ENCODE measurements at regions not wholly inside any gene's neighbourhood (a gene's known extent, or its start where the extent isn't known, plus 50 kb on each side); places are given as distances from the start of the nearest gene placed in this dataset.
"Not testable (repeated sequence)": the region's sequence is repeated elsewhere in the genome, so short reads cannot be mapped to it uniquely, and the experiment has no call there.

GRCh38 chr2:60234274-60234986, 319.0 kb downstream of the BCL11A start:
- Mint-ChIP-seq H3K27ac (no peak overlapping the region), H3K36me3 (ENCODE audit: low read depth) (no peaks in the 10 kb centered on the region), H3K4me1 (ENCODE audit: low read depth) (no peaks in the 10 kb centered on the region), H3K9me3 (peaks cover 13% of the 10 kb centered on the region), H3K27me3 (ENCODE audit: low read depth) (no peaks in the 10 kb centered on the region), H3K4me3 (no peak overlapping the region)

- Mint-ChIP-seq H3K9me3 (peaks cover 13% of the 10 kb centered on the region), H3K36me3 (ENCODE audit: low read depth) (no peaks in the 10 kb centered on the region), H3K27ac (no peak overlapping the region), H3K4me1 (ENCODE audit: low read depth) (no peaks in the 10 kb centered on the region), H3K4me3 (no peak overlapping the region), H3K27me3 (ENCODE audit: low read depth) (no peaks in the 10 kb centered on the region)
These were observed 322.9 kb downstream of the BCL11A start for GRCh38 chr2:60230596-60230995.

DNA sequence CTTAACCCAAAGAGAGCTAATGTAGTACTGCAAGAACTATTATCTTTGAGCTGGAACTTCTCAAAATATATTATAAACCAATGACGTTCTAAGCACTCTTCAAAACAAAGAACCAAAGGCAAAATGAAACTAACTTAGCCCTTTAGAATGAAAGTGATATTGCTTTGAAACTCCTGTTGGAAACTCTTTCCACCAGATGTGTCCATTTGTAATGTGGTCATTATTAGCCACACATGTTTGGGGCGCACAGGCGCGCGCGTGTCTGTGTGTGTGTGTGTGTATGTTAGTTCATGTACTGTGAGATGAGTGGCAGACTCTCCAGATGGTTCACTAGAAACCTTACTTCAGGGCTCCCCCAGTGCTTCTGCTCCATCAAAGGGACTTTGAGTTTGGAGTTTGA, 323.4 kb downstream of the BCL11A start:
- Mint-ChIP-seq H3K27me3 (ENCODE audit: low read depth) (no peaks in the 10 kb centered on the region), H3K4me3 (no peak overlapping the region), H3K9me3 (peaks cover 13% of the 10 kb centered on the region), H3K36me3 (ENCODE audit: low read depth) (no peaks in the 10 kb centered on the region), H3K4me1 (ENCODE audit: low read depth) (no peaks in the 10 kb centered on the region), H3K27ac (no peak overlapping the region)

GRCh38 chr2:60226943-60227342, 326.5 kb downstream of the BCL11A start:
- Mint-ChIP-seq H3K36me3 (ENCODE audit: low read depth) (no peaks in the 10 kb centered on the region), H3K27ac (no peak overlapping the region), H3K27me3 (ENCODE audit: low read depth) (no peaks in the 10 kb centered on the region), H3K4me1 (ENCODE audit: low read depth) (no peaks in the 10 kb centered on the region), H3K9me3 (peaks cover 6% of the 10 kb centered on the region), H3K4me3 (no peak overlapping the region)

DNA sequence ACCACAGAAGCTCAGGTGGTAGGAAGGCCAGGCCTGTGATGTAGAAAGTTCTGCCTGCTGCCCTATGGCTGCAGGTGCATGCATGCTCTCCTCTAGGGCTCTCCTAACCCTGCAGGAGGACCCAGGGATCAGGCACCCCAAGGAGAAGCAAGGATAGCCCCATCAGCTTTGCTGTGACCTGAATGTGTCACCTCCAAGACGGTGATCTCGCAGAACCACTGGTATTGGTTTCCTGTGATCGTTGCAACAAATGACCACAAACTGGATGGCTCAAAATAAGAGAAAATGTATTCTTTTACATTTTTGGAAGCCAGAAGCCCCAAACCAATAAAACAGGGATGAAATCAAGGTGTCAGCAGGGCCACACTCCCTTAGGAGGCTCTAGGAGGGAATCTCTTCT, 327.3 kb downstream of the BCL11A start:
- Mint-ChIP-seq H3K36me3 (ENCODE audit: low read depth) (no peaks in the 10 kb centered on the region), H3K27me3 (ENCODE audit: low read depth) (no peaks in the 10 kb centered on the region), H3K4me1 (ENCODE audit: low read depth) (no peaks in the 10 kb centered on the region), H3K9me3 (no peaks in the 10 kb centered on the region), H3K4me3 (no peak overlapping the region), H3K27ac (no peak overlapping the region)

DNA sequence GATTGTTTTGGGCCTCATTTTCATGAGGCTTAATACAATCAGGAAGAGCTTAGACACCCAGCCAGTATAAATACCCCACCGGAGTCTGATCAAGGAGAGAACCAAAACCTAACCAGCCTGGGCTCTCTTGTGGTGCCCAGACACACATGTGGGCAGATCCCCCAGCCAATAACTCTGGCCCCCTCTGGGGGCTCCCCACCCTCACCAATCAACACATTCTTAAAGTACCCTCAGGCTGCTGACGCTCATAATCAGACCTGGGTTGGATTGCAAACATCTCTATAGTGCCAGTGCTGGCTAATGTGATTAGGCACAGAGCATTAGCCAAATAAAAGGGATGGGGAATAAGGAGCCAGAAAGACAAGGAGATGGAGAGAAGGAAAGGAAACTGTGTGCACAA, 329.6 kb downstream of the BCL11A start:
- H3K27me3 Mint-ChIP-seq (ENCODE audit: low read depth), result no peaks in the 10 kb centered on the region
- H3K4me3 Mint-ChIP-seq, result no peak overlapping the region

DNA sequence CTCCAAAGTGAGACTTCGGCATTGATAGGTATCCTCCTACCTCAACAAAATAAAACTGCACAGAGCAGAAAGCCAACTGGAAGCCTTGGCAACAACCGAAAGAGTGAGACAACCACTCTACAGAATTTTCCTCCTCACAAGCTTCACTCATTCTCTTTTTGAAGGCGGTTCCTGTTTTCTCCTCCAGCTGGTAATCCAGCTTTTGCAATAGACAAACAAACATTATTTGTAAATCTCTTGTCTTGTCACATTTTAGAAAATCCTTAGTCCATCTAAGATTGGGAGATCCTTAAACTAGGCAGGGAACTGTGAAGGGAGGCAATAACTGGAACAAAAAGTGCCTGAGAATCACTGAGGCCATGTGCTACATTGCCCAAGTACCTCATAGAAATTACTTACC, 332.4 kb downstream of the BCL11A start:
- no peak overlapping the region for H3K4me3 Mint-ChIP-seq
- H3K36me3 Mint-ChIP-seq (ENCODE audit: low read depth), result no peaks in the 10 kb centered on the region
- H3K9me3 Mint-ChIP-seq, result no peaks in the 10 kb centered on the region
- H3K4me1 Mint-ChIP-seq (ENCODE audit: low read depth), result no peaks in the 10 kb centered on the region
- H3K27ac Mint-ChIP-seq, result no peak overlapping the region
- H3K27me3 Mint-ChIP-seq (ENCODE audit: low read depth), result no peaks in the 10 kb centered on the region

More for the DNA sequence above, 329.6 kb downstream of the BCL11A start:
- H3K27ac Mint-ChIP-seq, result no peak overlapping the region
- H3K9me3 Mint-ChIP-seq, result no peaks in the 10 kb centered on the region
- no peaks in the 10 kb centered on the region for H3K36me3 Mint-ChIP-seq (ENCODE audit: low read depth)
- H3K4me1 Mint-ChIP-seq (ENCODE audit: low read depth), result no peaks in the 10 kb centered on the region

GRCh38 chr2:60219536-60219935, 333.9 kb downstream of the BCL11A start:
- no peaks in the 10 kb centered on the region for H3K27me3 Mint-ChIP-seq (ENCODE audit: low read depth)
- no peak overlapping the region for H3K4me3 Mint-ChIP-seq
- H3K4me1 Mint-ChIP-seq (ENCODE audit: low read depth), result no peaks in the 10 kb centered on the region
- H3K9me3 Mint-ChIP-seq, result no peaks in the 10 kb centered on the region
- no peaks in the 10 kb centered on the region for H3K36me3 Mint-ChIP-seq (ENCODE audit: low read depth)
- no peak overlapping the region for H3K27ac Mint-ChIP-seq

DNA sequence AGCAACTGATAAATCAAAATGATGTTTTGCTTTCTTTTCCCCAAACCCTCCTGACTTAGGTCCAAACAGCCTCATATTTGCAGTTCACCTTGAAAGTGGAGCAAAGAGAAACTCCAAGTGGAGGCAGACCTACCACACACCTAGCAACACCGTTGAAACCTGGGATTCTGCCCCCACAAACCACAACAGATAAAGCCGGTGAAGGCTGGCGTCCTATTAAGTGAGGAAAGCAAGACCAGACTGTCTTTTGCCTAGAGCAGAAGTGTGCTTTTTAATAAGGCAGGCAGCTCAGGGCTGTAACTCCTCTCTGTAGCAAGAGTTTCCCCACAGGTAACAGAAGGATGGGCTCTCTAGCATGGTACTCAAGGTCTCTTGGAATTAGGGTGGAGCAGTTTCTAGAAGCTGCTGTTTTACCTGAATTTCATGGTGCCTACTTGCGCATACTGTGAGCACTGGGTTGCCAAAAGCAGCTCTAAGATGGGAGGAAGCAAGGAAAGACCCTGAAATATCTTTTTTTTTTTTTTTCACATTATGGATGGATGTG, 336.9 kb downstream of the BCL11A start:
- Mint-ChIP-seq H3K36me3 (ENCODE audit: low read depth) (no peaks in the 10 kb centered on the region), H3K9me3 (no peaks in the 10 kb centered on the region), H3K4me1 (ENCODE audit: low read depth) (no peaks in the 10 kb centered on the region), H3K27ac (no peak overlapping the region), H3K27me3 (ENCODE audit: low read depth) (no peaks in the 10 kb centered on the region), H3K4me3 (no peak overlapping the region)

- Mint-ChIP-seq H3K9me3 (no peaks in the 10 kb centered on the region), H3K27ac (no peak overlapping the region), H3K36me3 (ENCODE audit: low read depth) (no peaks in the 10 kb centered on the region), H3K4me3 (no peak overlapping the region), H3K27me3 (ENCODE audit: low read depth) (no peaks in the 10 kb centered on the region), H3K4me1 (ENCODE audit: low read depth) (no peaks in the 10 kb centered on the region)
These were observed 338.0 kb downstream of the BCL11A start for GRCh38 chr2:60215386-60215901.

DNA sequence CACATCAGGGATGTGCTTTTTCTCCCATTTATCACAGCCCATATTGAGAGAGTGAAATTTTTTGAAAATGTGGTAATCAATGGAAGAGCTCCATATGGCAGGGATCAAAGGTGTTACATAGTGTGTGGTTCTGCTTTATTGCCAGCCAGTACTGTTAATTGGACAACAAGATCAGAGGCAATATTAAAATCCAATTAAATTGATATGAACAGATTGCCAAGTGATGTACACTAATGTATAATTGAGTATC, 338.9 kb downstream of the BCL11A start:
- Mint-ChIP-seq H3K27me3 (ENCODE audit: low read depth) (no peaks in the 10 kb centered on the region), H3K9me3 (no peaks in the 10 kb centered on the region), H3K4me3 (no peak overlapping the region), H3K4me1 (ENCODE audit: low read depth) (no peaks in the 10 kb centered on the region), H3K27ac (no peak overlapping the region), H3K36me3 (ENCODE audit: low read depth) (no peaks in the 10 kb centered on the region)

- H3K36me3 Mint-ChIP-seq (ENCODE audit: low read depth), result no peaks in the 10 kb centered on the region
- H3K4me1 Mint-ChIP-seq (ENCODE audit: low read depth), result no peaks in the 10 kb centered on the region
- H3K9me3 Mint-ChIP-seq, result no peaks in the 10 kb centered on the region
- no peak overlapping the region for H3K27ac Mint-ChIP-seq
- H3K27me3 Mint-ChIP-seq (ENCODE audit: low read depth), result no peaks in the 10 kb centered on the region
- no peak overlapping the region for H3K4me3 Mint-ChIP-seq
These were observed 339.4 kb downstream of the BCL11A start for GRCh38 chr2:60213865-60214625.

DNA sequence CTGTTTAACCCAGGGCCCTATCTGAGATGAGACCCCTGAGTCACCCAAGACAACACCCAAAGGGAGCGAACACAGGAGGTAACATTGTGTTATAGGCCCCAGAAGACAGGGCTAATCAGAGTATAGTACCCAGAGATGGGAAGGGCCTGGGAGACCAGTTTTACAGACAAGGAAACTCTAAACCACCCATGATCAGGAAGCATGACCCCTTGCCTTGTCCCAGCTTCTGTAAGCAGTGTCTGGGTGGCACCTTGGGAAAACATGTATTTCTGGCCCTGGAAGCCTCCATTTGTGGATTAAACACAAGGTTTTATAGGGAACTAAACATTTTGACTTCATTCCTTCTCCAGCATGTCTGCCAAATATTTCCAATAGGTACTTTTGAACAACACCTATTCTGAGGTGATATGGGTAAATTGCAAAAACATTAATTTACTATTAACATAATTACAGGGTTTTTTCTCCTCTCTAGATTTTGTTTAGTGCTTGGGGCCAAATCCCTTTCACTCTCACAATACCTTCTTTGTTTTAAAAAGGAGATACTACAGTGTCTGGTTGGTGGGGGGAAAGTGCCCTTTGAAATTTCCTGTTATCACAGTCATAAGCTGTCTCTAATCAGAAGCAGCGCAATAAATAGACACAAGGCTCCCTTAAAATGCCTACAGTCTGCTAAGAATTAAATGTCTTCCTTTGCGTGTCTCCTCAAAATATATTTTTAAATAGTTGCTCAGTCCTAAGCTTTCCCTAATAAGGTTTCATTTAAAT, 341.1 kb downstream of the BCL11A start:
- no peaks in the 10 kb centered on the region for H3K4me1 Mint-ChIP-seq (ENCODE audit: low read depth)
- no peaks in the 10 kb centered on the region for H3K36me3 Mint-ChIP-seq (ENCODE audit: low read depth)
- no peaks in the 10 kb centered on the region for H3K27me3 Mint-ChIP-seq (ENCODE audit: low read depth)
- no peak overlapping the region for H3K4me3 Mint-ChIP-seq
- H3K27ac Mint-ChIP-seq, result no peak overlapping the region
- no peaks in the 10 kb centered on the region for H3K9me3 Mint-ChIP-seq

DNA sequence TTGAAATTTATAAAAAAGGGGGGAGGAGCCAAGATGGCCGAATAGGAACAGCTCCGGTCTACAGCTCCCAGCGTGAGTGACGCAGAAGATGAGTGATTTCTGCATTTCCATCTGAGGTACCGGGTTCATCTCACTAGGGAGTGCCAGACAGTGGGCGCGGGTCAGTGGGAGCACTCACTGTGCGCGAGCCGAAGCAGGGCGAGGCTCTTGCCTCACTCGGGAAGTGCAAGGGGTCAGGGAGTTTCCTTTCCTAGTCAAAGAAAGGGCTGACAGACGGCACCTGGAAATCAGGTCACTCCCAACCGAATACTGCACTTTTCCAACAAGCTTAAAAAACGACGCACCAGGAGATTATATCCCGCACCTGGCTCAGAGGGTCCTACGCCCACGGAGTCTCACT, 364.4 kb downstream of the BCL11A start:
- not testable (repeated sequence) for H3K4me1 Mint-ChIP-seq (ENCODE audit: low read depth)

DNA sequence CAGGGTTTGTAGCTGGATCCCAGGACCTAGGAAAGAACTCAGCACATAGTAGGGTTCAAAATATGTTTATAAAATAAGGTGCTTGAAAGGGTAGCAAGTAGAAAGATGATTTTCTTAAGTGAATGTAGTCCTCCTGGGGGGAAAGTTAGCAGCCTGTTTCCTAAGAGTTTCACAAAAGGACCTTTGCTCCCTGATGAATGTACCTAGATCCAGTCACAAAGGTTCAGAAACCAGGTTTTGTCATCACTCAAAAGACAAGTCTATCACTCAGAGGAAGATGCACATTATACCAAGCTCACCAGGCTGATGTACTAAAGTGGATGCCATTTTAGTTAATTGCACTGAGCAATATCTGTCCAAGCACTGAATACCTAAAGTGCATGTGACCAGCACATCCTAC, 378.2 kb downstream of the BCL11A start:
- H3K36me3 Mint-ChIP-seq (ENCODE audit: low read depth), result no peaks in the 10 kb centered on the region
- H3K9me3 Mint-ChIP-seq, result no peaks in the 10 kb centered on the region
- no peak overlapping the region for H3K4me3 Mint-ChIP-seq
- no peak overlapping the region for H3K27ac Mint-ChIP-seq
- H3K4me1 Mint-ChIP-seq (ENCODE audit: low read depth), result no peaks in the 10 kb centered on the region
- H3K27me3 Mint-ChIP-seq (ENCODE audit: low read depth), result no peaks in the 10 kb centered on the region

More for the DNA sequence above, 364.4 kb downstream of the BCL11A start:
- peaks cover 16% of the 10 kb centered on the region for H3K9me3 Mint-ChIP-seq
- H3K36me3 Mint-ChIP-seq (ENCODE audit: low read depth); H3K27me3 Mint-ChIP-seq (ENCODE audit: low read depth); H3K27ac Mint-ChIP-seq; H3K4me3 Mint-ChIP-seq: not testable (repeated sequence)

Data from T-helper 1 cell treated with Interleukin-12 subunit alpha and Interleukin-12 subunit beta and Interleukin-4 antibody, amounts not matched to agents 30 μg/mL and 1 μg/mL, for 36 hours (primary cell).